ENCODE measurements at regions not wholly inside any gene's neighbourhood (a gene's known extent, or its start where the extent isn't known, plus 50 kb on each side); places are given as distances from the start of the nearest gene placed in this dataset.

- TF ChIP-seq LEF1 (IDR thresholded peaks at IDR 0.05; ENCODE audit: borderline replicate concordance): no peak
- no peak for TF ChIP-seq NFRKB (IDR thresholded peaks at IDR 0.05)
- no peak for TF ChIP-seq SP1 (IDR thresholded peaks at IDR 0.05)
- no peak for TF ChIP-seq BHLHE40 (IDR thresholded peaks at IDR 0.05; ENCODE audit: borderline replicate concordance)
- no peak for TF ChIP-seq FOXM1 (IDR thresholded peaks at IDR 0.05; ENCODE audit: borderline replicate concordance)
- no peak for TF ChIP-seq TARDBP (IDR thresholded peaks at IDR 0.05)
- TF ChIP-seq SUZ12 (IDR thresholded peaks at IDR 0.05): no peak
- TF ChIP-seq CTBP1 (IDR thresholded peaks at IDR 0.05; ENCODE audit: borderline replicate concordance): no peak
- no peak for TF ChIP-seq ZNF384 (IDR thresholded peaks at IDR 0.05)
- TF ChIP-seq ARNT (IDR thresholded peaks at IDR 0.05): no peak
- no peak for TF ChIP-seq PKNOX1 (IDR thresholded peaks at IDR 0.05)
- no peak for TF ChIP-seq FOXK2 (IDR thresholded peaks at IDR 0.05)
- TF ChIP-seq FOXA1 (IDR thresholded peaks at IDR 0.05): no peak
- no peak for TF ChIP-seq L3MBTL2 (conservative IDR thresholded peaks at IDR 0.05)
Observed at GRCh38 chr6:67818322-67818721, 816.8 kb upstream of the ADGRB3 start.
